Right ventricle myocardium inferior (tissue), 1 donor: ENCODE measurements at regions not wholly inside any gene's neighbourhood (a gene's known extent, or its start where the extent isn't known, plus 50 kb on each side); places are given as distances from the start of the nearest gene placed in this dataset.
"Not testable (repeated sequence)": the region's sequence is repeated elsewhere in the genome, so short reads cannot be mapped to it uniquely, and the experiment has no call there.

ENCODE experiments used
- ATAC-seq: fragments of 200-7000 bp; cut with Tn5 transposase; one replicate; pipeline ENCODE4 v1.9.1; 2020; ENCODE audit warnings: mild to moderate bottlenecking, moderate library complexity
- DNase-seq: peaks from one replicate; pipeline ENCODE4 v3.0.0; 2021; ENCODE audit errors: missing footprints
- intact Hi-C: fragments of 100-400 bp; cut with DNase I; formaldehyde crosslinking; loops from one replicate; pipeline ENCODE4 v1.11.0; 2022
- donor health status: DM: no; HTN: yes; CAD: no; lungs with severe emphysema.

GRCh38 chr18:12179029-12179428, 75.1 kb upstream of the CIDEA start:
- intact Hi-C loops, DNase-seq, ATAC-seq: not testable (repeated sequence)

- DNase-seq, intact Hi-C loops, ATAC-seq: not testable (repeated sequence)
Observed at GRCh38 chr18:12179697-12180577, 74.2 kb upstream of the CIDEA start.

- intact Hi-C loops, DNase-seq, ATAC-seq: not testable (repeated sequence)
Observed at GRCh38 chr18:12198797-12199196, 55.4 kb upstream of the CIDEA start.

- DNase-seq (peak; percentile 67), ATAC-seq (peak; percentile 28)
- intact Hi-C loops: not testable (repeated sequence)
Observed at GRCh38 chr18:12200186-12200585, 54.0 kb upstream of the CIDEA start.
